ENCODE measurements at regions not wholly inside any gene's neighbourhood (a gene's known extent, or its start where the extent isn't known, plus 50 kb on each side); places are given as distances from the start of the nearest gene placed in this dataset.

DNA sequence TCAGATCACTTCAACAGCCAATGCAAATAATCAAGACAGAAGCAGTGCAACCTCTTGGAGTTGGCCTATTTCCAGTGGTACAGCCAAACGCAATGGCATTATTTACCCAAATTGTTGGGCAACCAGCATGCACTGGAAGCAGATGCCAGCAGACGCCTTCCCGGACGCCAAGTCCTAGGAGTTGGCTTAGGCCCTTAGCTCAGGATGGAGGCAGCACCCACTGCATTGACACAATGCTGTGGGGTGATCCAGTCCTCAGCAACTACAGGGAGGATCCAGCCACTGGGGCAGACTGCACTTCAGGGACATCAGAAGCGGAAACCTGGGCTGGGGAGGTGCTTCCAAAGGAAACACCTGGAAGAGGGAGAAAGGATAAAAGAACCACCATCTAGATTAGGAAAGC is 290.4 kb downstream of the FAM43A start:
- intact Hi-C loops (cut with DNase I) = no loop called here
- Histone ChIP-seq H3K27ac (ENCODE audit: low read length) (no peak overlapping the region), H3K27me3 (ENCODE audit: control insufficient read depth, insufficient read depth) (no peaks in the 10 kb centered on the region), H3K9me3 (ENCODE audit: control insufficient read depth, low read length) (no peaks in the 10 kb centered on the region), H3K4me3 (ENCODE audit: low read length) (no peak overlapping the region), H3K4me1 (ENCODE audit: control insufficient read depth, insufficient read depth, low read length) (no peaks in the 10 kb centered on the region)
- 72% methylated on average over 5 of the region's 5 CpGs for WGBS
- DNase-seq (no peak), ATAC-seq (no peak)

- no peak overlapping the region for H3K27ac ChIP-seq (ENCODE audit: low read length)
- H3K4me3 ChIP-seq (ENCODE audit: low read length) = no peak overlapping the region
- no peak for DNase-seq
- H3K27me3 ChIP-seq (ENCODE audit: control insufficient read depth, insufficient read depth) = no peaks in the 10 kb centered on the region
- H3K9me3 ChIP-seq (ENCODE audit: control insufficient read depth, low read length) = no peaks in the 10 kb centered on the region
- 67% methylated on average over 7 of the region's 7 CpGs for WGBS
- intact Hi-C loops (cut with DNase I) = no loop called here
- H3K4me1 ChIP-seq (ENCODE audit: control insufficient read depth, insufficient read depth, low read length) = no peaks in the 10 kb centered on the region
- ATAC-seq = no peak
Observed at GRCh38 chr3:194976874-194977273, 291.2 kb downstream of the FAM43A start.

- WGBS = 94% methylated on average over 8 of the region's 8 CpGs
- H3K4me3 ChIP-seq (ENCODE audit: low read length) = no peak overlapping the region
- H3K4me1 ChIP-seq (ENCODE audit: control insufficient read depth, insufficient read depth, low read length) = no peaks in the 10 kb centered on the region
- H3K27me3 ChIP-seq (ENCODE audit: control insufficient read depth, insufficient read depth) = no peaks in the 10 kb centered on the region
- no peak for ATAC-seq
- no peaks in the 10 kb centered on the region for H3K9me3 ChIP-seq (ENCODE audit: control insufficient read depth, low read length)
- no peak overlapping the region for H3K27ac ChIP-seq (ENCODE audit: low read length)
- no peak for DNase-seq
- intact Hi-C loops (cut with DNase I) = no loop called here
Observed at GRCh38 chr3:194977356-194977755, 291.7 kb downstream of the FAM43A start.

GRCh38 chr3:194979173-194979572 is 291.8 kb downstream of the XXYLT1 start:
- H3K27ac ChIP-seq (ENCODE audit: low read length) = no peak overlapping the region
- DNase-seq = no peak
- WGBS = 92% methylated on average over 6 of the region's 6 CpGs
- no peaks in the 10 kb centered on the region for H3K4me1 ChIP-seq (ENCODE audit: control insufficient read depth, insufficient read depth, low read length)
- H3K4me3 ChIP-seq (ENCODE audit: low read length) = no peak overlapping the region
- ATAC-seq = no peak
- intact Hi-C loops (cut with DNase I) = no loop called here
- no peaks in the 10 kb centered on the region for H3K9me3 ChIP-seq (ENCODE audit: control insufficient read depth, low read length)
- H3K27me3 ChIP-seq (ENCODE audit: control insufficient read depth, insufficient read depth) = no peaks in the 10 kb centered on the region

- ATAC-seq (no peak), DNase-seq (no peak)
- H3K4me3 ChIP-seq (ENCODE audit: low read length) = no peak overlapping the region
- no peak overlapping the region for H3K27ac ChIP-seq (ENCODE audit: low read length)
- no peaks in the 10 kb centered on the region for H3K27me3 ChIP-seq (ENCODE audit: control insufficient read depth, insufficient read depth)
- intact Hi-C loops (cut with DNase I) = loop anchor here in 1 of 4 donors (10.0 kb wide), 1 partner anchor 298 kb away; the partner anchor contains the start of gene FAM43A
- H3K4me1 ChIP-seq (ENCODE audit: control insufficient read depth, insufficient read depth, low read length) = no peaks in the 10 kb centered on the region
- WGBS = 92% methylated on average over 3 of the region's 3 CpGs
- H3K9me3 ChIP-seq (ENCODE audit: control insufficient read depth, low read length) = no peaks in the 10 kb centered on the region
Observed at GRCh38 chr3:194982472-194982871, 288.5 kb downstream of the XXYLT1 start.

GRCh38 chr3:194983121-194983520 is 287.8 kb downstream of the XXYLT1 start:
- H3K9me3 ChIP-seq (ENCODE audit: control insufficient read depth, low read length) = no peaks in the 10 kb centered on the region
- H3K27me3 ChIP-seq (ENCODE audit: control insufficient read depth, insufficient read depth) = no peaks in the 10 kb centered on the region
- intact Hi-C loops (cut with DNase I) = loop anchor here in 1 of 4 donors (10.0 kb wide), 1 partner anchor 298 kb away; the partner anchor contains the start of gene FAM43A
- WGBS = 89% methylated on average over 2 of the region's 2 CpGs
- no peaks in the 10 kb centered on the region for H3K4me1 ChIP-seq (ENCODE audit: control insufficient read depth, insufficient read depth, low read length)
- no peak for DNase-seq
- H3K4me3 ChIP-seq (ENCODE audit: low read length) = no peak overlapping the region
- ATAC-seq = no peak
- H3K27ac ChIP-seq (ENCODE audit: low read length) = no peak overlapping the region

DNA sequence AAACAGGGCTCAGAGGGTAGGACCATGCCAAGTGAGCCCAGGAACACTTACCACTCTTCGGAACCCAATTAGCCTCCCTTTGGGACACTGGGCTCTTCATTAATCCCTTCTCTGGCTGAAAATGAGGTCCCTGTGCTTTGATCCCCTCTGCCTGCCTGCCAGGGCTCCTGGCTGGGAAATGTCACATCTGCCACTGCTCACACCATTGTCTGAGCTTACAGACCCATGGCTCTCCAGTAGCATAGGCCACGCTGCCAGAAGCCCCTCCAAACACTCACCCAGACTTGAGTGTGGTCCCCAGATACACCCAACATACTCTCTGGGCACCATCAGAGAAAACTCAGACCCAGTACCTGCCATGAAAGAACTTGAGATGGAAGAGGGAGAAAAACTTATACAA is 287.3 kb downstream of the XXYLT1 start:
- intact Hi-C loops (cut with DNase I) = loop anchor here in 1 of 4 donors (10.0 kb wide), 1 partner anchor 299 kb away; the partner anchor contains the start of gene FAM43A

GRCh38 chr3:194984066-194984465 is 286.9 kb downstream of the XXYLT1 start:
- 93% methylated on average over 3 of the region's 3 CpGs for WGBS
- ATAC-seq (no peak), DNase-seq (no peak)
- intact Hi-C loops (cut with DNase I) = loop anchor here in 1 of 4 donors (10.0 kb wide), 1 partner anchor 299 kb away; the partner anchor contains the start of gene FAM43A
- Histone ChIP-seq H3K27me3 (ENCODE audit: control insufficient read depth, insufficient read depth) (no peaks in the 10 kb centered on the region), H3K27ac (ENCODE audit: low read length) (no peak overlapping the region), H3K4me3 (ENCODE audit: low read length) (no peak overlapping the region), H3K4me1 (ENCODE audit: control insufficient read depth, insufficient read depth, low read length) (no peaks in the 10 kb centered on the region), H3K9me3 (ENCODE audit: control insufficient read depth, low read length) (no peaks in the 10 kb centered on the region)

More for the DNA sequence above, 287.3 kb downstream of the XXYLT1 start:
- ATAC-seq (no peak), DNase-seq (no peak)
- H3K27ac ChIP-seq (ENCODE audit: low read length) = no peak overlapping the region
- 94% methylated on average over 2 of the region's 2 CpGs for WGBS
- H3K4me1 ChIP-seq (ENCODE audit: control insufficient read depth, insufficient read depth, low read length) = no peaks in the 10 kb centered on the region
- H3K9me3 ChIP-seq (ENCODE audit: control insufficient read depth, low read length) = no peaks in the 10 kb centered on the region
- H3K27me3 ChIP-seq (ENCODE audit: control insufficient read depth, insufficient read depth) = no peaks in the 10 kb centered on the region
- H3K4me3 ChIP-seq (ENCODE audit: low read length) = no peak overlapping the region

GRCh38 chr3:194984622-194985021 is 286.3 kb downstream of the XXYLT1 start:
- DNase-seq (no peak), ATAC-seq (peak in 1 of 2 donors; percentile 23)
- no peaks in the 10 kb centered on the region for H3K4me1 ChIP-seq (ENCODE audit: control insufficient read depth, insufficient read depth, low read length)
- no peaks in the 10 kb centered on the region for H3K27me3 ChIP-seq (ENCODE audit: control insufficient read depth, insufficient read depth)
- no peak overlapping the region for H3K27ac ChIP-seq (ENCODE audit: low read length)
- no peaks in the 10 kb centered on the region for H3K9me3 ChIP-seq (ENCODE audit: control insufficient read depth, low read length)
- H3K4me3 ChIP-seq (ENCODE audit: low read length) = peak overlapping the region; percentile 2
- WGBS = 49% methylated on average over 9 of the region's 9 CpGs
- intact Hi-C loops (cut with DNase I) = loop anchor here in 1 of 4 donors (10.0 kb wide), 1 partner anchor 300 kb away; the partner anchor contains the start of gene FAM43A

DNA sequence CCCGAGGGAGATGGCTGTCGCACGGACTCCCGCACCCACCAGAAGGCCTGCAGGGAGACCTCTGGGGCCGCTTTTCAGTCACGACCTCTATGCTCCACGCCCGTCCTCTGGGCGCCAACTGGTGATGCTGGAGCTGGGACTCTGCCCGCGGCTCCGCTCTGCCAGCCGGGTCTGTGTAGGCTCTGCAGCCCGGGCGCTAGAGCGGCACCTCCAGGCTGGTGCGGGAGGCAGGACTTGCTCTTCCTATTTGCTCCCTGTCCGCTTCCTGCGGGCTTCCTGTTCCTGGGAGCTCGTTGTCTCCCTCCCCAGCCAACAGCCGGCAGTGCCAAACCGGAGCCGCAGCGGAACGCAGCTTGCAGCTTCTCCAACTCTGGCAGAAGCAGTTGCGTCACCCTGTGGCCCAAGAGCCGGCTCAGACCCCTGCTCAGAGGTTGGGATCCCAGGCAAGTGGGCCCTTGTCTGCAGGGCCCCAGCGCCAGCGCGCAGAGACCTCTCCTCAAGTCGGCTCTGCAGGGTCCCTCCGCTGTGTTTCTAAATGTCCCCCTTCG is 285.9 kb downstream of the XXYLT1 start:
- H3K27ac ChIP-seq (ENCODE audit: low read length) = no peak overlapping the region

GRCh38 chr3:194986208-194987043 is 284.5 kb downstream of the XXYLT1 start:
- Histone ChIP-seq H3K9me3 (ENCODE audit: control insufficient read depth, low read length) (no peaks in the 10 kb centered on the region), H3K27ac (ENCODE audit: low read length) (no peak overlapping the region), H3K27me3 (ENCODE audit: control insufficient read depth, insufficient read depth) (no peaks in the 10 kb centered on the region), H3K4me1 (ENCODE audit: control insufficient read depth, insufficient read depth, low read length) (no peaks in the 10 kb centered on the region), H3K4me3 (ENCODE audit: low read length) (no peak overlapping the region)
- WGBS = 77% methylated on average over 17 of the region's 17 CpGs
- ATAC-seq (no peak), DNase-seq (no peak)
- intact Hi-C loops (cut with DNase I) = loop anchor here in 1 of 4 donors (10.0 kb wide), 1 partner anchor 302 kb away; the partner anchor contains the start of gene FAM43A

More for the DNA sequence above, 285.9 kb downstream of the XXYLT1 start:
- peak; percentile 77 to 95 (median 91) for DNase-seq
- Histone ChIP-seq H3K9me3 (ENCODE audit: control insufficient read depth, low read length) (no peaks in the 10 kb centered on the region), H3K4me3 (ENCODE audit: low read length) (peak overlapping the region; percentile 2), H3K27me3 (ENCODE audit: control insufficient read depth, insufficient read depth) (no peaks in the 10 kb centered on the region), H3K4me1 (ENCODE audit: control insufficient read depth, insufficient read depth, low read length) (no peaks in the 10 kb centered on the region)
- ATAC-seq = peak; percentile 88 to 94
- 26% methylated on average over 33 of the region's 33 CpGs for WGBS
- intact Hi-C loops (cut with DNase I) = loop anchor here in 1 of 4 donors (10.0 kb wide), 1 partner anchor 300 kb away; the partner anchor contains the start of gene FAM43A
